Suprapubic skin (tissue), 4 donors: ENCODE measurements at regions not wholly inside any gene's neighbourhood (a gene's known extent, or its start where the extent isn't known, plus 50 kb on each side); places are given as distances from the start of the nearest gene placed in this dataset.

Experiments
- DNase-seq, 2 donors: peaks; one replicate each; pipeline ENCODE4 v3.0.0-alpha.2; 2019; ENCODE audit warnings: low spot score in 2 of 2
- H3K27ac ChIP-seq: fragments of 200-600 bp; sonication (generic); one replicate; pipeline ENCODE4 v1.5.1; 2019
- H3K27me3 ChIP-seq: fragments of 200-600 bp; sonication (generic); one replicate; pipeline ENCODE4 v1.5.1; 2019
- H3K36me3 ChIP-seq: fragments of 200-600 bp; sonication (generic); one replicate; pipeline ENCODE4 v1.5.1; 2019
- H3K4me1 ChIP-seq: fragments of 200-600 bp; sonication (generic); one replicate; pipeline ENCODE4 v1.5.1; 2019
- H3K4me3 ChIP-seq: fragments of 200-600 bp; sonication (generic); one replicate; pipeline ENCODE4 v1.5.1; 2019; ENCODE audit warnings: mild to moderate bottlenecking
- H3K9me3 ChIP-seq: fragments of 200-600 bp; sonication (generic); one replicate; pipeline ENCODE4 v1.5.1; 2019
- CTCF ChIP-seq, 2 donors: fragments of 200-600 bp in 1 of 2; fragments of 450-650 bp in 1 of 2; sonication (generic) in 1 of 2; IDR thresholded peaks; one replicate each; pipeline ENCODE4 v1.5.1; 2016 to 2019; ENCODE audit warnings: antibody characterized with exemption in 2 of 2, mild to moderate bottlenecking in 1 of 2, moderate library complexity in 1 of 2
- EP300 ChIP-seq: sonication (generic); formaldehyde crosslinking; IDR thresholded peaks from one replicate; pipeline ENCODE4 v1.6.1; 2017; ENCODE audit warnings: antibody characterized with exemption
- POLR2A ChIP-seq, 2 donors: fragments of 450-650 bp; IDR thresholded peaks; one replicate each; pipeline ENCODE4 v1.6.1; 2017; ENCODE audit warnings: antibody characterized with exemption in 2 of 2, mild to moderate bottlenecking in 2 of 2, moderate library complexity in 2 of 2
- POLR2AphosphoS5 ChIP-seq, 3 donors: sonication (generic); formaldehyde crosslinking; IDR thresholded peaks; one replicate each; pipeline ENCODE4 v1.6.1; 2017; ENCODE audit warnings: antibody characterized with exemption in 3 of 3
- WGBS: methylation state at CpG from one replicate; pipeline ENCODE4 v1.1.5; 2018; 5-methylcytosine and 5-hydroxymethylcytosine counted together

GRCh38 chr5:103498800-103499551 lies 63.6 kb downstream of the NUDT12 start:
- TF ChIP-seq POLR2AphosphoS5 (IDR thresholded peaks at IDR 0.05) (no peak), POLR2A (IDR thresholded peaks at IDR 0.05) (no peak), CTCF (IDR thresholded peaks at IDR 0.05) (no peak), EP300 (no peak)
- Histone ChIP-seq H3K27me3 (no peaks in the 10 kb centered on the region), H3K9me3 (no peaks in the 10 kb centered on the region), H3K4me1 (no peaks in the 10 kb centered on the region), H3K36me3 (no peaks in the 10 kb centered on the region), H3K4me3 (no peak overlapping the region), H3K27ac (no peak overlapping the region)
- DNase-seq = no peak
- 73% methylated on average over 10 of the region's 10 CpGs for WGBS

GRCh38 chr5:103498211-103498610 lies 64.4 kb downstream of the NUDT12 start:
- 71% methylated on average over 1 of the region's 1 CpG for WGBS
- no peaks in the 10 kb centered on the region for H3K4me1 ChIP-seq
- H3K4me3 ChIP-seq = no peak overlapping the region
- H3K27ac ChIP-seq = no peak overlapping the region
- no peaks in the 10 kb centered on the region for H3K36me3 ChIP-seq
- no peaks in the 10 kb centered on the region for H3K27me3 ChIP-seq
- DNase-seq = no peak
- TF ChIP-seq CTCF (IDR thresholded peaks at IDR 0.05) = no peak
- TF ChIP-seq EP300 = no peak
- TF ChIP-seq POLR2A (IDR thresholded peaks at IDR 0.05) = no peak
- TF ChIP-seq POLR2AphosphoS5 (IDR thresholded peaks at IDR 0.05) = no peak
- H3K9me3 ChIP-seq = no peaks in the 10 kb centered on the region

GRCh38 chr5:103497781-103498180 lies 64.8 kb downstream of the NUDT12 start:
- Histone ChIP-seq H3K27ac (no peak overlapping the region), H3K4me3 (no peak overlapping the region), H3K36me3 (no peaks in the 10 kb centered on the region), H3K27me3 (no peaks in the 10 kb centered on the region), H3K9me3 (no peaks in the 10 kb centered on the region), H3K4me1 (no peaks in the 10 kb centered on the region)
- no peak for DNase-seq
- no peak for TF ChIP-seq POLR2AphosphoS5 (IDR thresholded peaks at IDR 0.05)
- TF ChIP-seq POLR2A (IDR thresholded peaks at IDR 0.05) = no peak
- TF ChIP-seq CTCF (IDR thresholded peaks at IDR 0.05) = no peak
- TF ChIP-seq EP300 = no peak
- 42% methylated on average over 3 of the region's 3 CpGs for WGBS

- H3K9me3 ChIP-seq = no peaks in the 10 kb centered on the region
- no peak for TF ChIP-seq EP300
- TF ChIP-seq CTCF (IDR thresholded peaks at IDR 0.05) = no peak
- TF ChIP-seq POLR2AphosphoS5 (IDR thresholded peaks at IDR 0.05) = no peak
- TF ChIP-seq POLR2A (IDR thresholded peaks at IDR 0.05) = no peak
- H3K4me1 ChIP-seq = no peaks in the 10 kb centered on the region
- WGBS = 58% methylated on average over 4 of the region's 4 CpGs
- H3K36me3 ChIP-seq = no peaks in the 10 kb centered on the region
- no peak overlapping the region for H3K4me3 ChIP-seq
- no peaks in the 10 kb centered on the region for H3K27me3 ChIP-seq
- no peak for DNase-seq
- no peak overlapping the region for H3K27ac ChIP-seq
Measured at GRCh38 chr5:103490030-103490739, 72.4 kb downstream of the NUDT12 start.

GRCh38 chr5:103489307-103489706 lies 73.3 kb downstream of the NUDT12 start:
- 52% methylated on average over 2 of the region's 2 CpGs for WGBS
- Histone ChIP-seq H3K27ac (no peak overlapping the region), H3K4me1 (no peaks in the 10 kb centered on the region), H3K4me3 (no peak overlapping the region), H3K9me3 (no peaks in the 10 kb centered on the region), H3K36me3 (no peaks in the 10 kb centered on the region), H3K27me3 (no peaks in the 10 kb centered on the region)
- DNase-seq = no peak
- no peak for TF ChIP-seq CTCF (IDR thresholded peaks at IDR 0.05)
- TF ChIP-seq POLR2AphosphoS5 (IDR thresholded peaks at IDR 0.05) = no peak
- no peak for TF ChIP-seq POLR2A (IDR thresholded peaks at IDR 0.05)
- no peak for TF ChIP-seq EP300
